Mononuclear cell (primary cell): ENCODE measurements at regions not wholly inside any gene's neighbourhood (a gene's known extent, or its start where the extent isn't known, plus 50 kb on each side); places are given as distances from the start of the nearest gene placed in this dataset.

Experiments
- H3K27me3 ChIP-seq: 2 replicates; pipeline ENCODE4 v1.6.0; 2011; ENCODE audit warnings: low read length, control low read depth; ENCODE audit not compliant: insufficient read depth
- H3K4me1 ChIP-seq: 2 replicates; pipeline ENCODE4 v1.5.1; 2011; ENCODE audit warnings: mild to moderate bottlenecking, low read length, control low read depth; ENCODE audit not compliant: insufficient read depth
- H3K4me3 ChIP-seq: 2 replicates; pipeline ENCODE4 v1.5.1; 2011; ENCODE audit warnings: mild to moderate bottlenecking, low read length, moderate library complexity
- H3K9me3 ChIP-seq: 2 replicates; pipeline ENCODE4 v1.5.1; 2011; ENCODE audit warnings: low read depth, mild to moderate bottlenecking, control low read depth, low read length

DNA sequence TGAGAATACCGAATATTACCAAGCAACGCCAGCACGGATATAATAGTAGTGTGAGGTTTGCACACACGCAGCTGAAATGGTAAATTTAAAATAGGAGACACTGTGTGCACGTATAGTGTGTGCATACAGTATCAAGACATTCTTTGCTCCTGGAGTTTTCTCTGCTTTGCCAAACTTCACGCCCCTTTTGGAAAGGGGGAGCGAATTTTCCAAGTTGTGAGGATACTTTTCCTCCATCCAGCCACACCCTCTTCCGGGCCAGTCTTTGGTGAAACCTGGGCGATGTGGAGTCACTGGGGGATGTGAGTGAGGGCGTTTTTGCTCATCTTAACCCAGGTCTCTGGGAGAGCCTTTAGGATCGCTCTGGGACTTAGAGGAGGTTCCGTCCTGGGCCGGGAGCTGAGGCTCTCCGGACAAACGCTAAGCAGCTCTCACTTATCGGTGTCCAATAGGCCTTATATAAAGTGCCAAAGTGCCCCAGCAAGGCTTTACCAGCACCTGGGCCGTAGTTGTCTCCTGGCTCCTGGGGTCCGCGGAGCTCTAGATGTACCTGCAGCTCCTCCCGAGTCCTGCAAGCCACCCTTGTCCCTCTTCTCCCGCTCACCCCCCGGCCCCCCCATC lies 160.0 kb upstream of the MKI67 start:
- Histone ChIP-seq H3K4me1 (no peaks in the 10 kb centered on the region), H3K9me3 (no peaks in the 10 kb centered on the region), H3K4me3 (no peak overlapping the region), H3K27me3 (peaks cover 37% of the 10 kb centered on the region)

DNA sequence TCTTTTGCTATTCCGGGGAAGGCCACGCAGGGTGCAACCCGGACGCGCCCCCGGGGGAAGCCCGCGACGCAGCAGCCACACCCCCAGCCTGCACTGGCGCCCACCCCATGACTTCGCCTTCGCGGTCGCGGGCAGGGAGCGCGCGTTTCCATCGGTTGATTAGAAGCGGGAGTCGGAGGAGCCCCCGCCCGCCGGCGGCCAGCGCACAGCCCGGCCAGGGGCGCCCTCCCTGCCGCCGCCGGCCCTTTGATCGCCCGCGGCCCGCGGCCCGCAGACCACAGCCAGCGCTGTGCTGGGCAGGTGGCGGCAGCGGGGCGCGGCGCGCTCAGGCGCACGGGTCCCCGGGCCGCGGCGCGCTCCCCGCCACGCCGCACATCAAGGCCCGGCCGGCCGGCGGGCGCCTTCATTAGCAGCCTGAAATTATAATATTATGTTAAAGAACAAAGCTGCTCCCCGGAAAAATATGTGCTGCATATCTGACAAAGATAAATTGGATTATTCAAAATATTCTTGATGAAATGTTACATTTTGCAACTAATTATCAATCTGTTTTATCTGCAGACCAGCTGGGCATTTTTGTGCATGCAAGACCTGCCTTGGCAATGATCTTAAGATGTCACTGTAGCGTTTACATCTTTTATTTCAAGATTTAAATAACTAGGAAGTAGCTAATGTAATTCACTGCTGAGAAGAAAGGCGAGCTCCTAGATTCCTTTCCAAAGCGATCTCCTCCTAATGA lies 160.7 kb upstream of the MKI67 start:
- peaks cover 37% of the 10 kb centered on the region for H3K27me3 ChIP-seq
- H3K4me3 ChIP-seq, result no peak overlapping the region
- H3K9me3 ChIP-seq, result no peaks in the 10 kb centered on the region
- no peaks in the 10 kb centered on the region for H3K4me1 ChIP-seq

DNA sequence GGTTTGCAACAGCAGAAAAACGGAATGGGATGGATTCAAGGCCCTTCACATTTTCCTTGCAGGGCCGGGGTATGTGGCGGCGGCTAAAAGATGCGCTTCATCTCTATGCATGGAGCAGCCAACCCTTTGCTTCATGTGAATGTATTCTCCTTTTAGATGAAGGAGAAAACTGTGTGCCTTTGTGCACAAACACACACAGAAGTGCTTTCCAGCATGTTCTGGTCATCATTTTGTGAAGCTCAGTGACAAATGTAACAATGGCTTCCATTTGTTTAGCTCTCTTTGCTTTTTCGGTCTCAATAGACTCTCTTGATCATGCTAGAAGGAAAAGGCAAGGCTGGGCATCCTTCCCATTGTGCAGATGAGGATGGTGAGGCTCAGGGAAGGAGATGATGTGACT lies 161.7 kb upstream of the MKI67 start:
- H3K4me1 ChIP-seq, result no peaks in the 10 kb centered on the region
- no peak overlapping the region for H3K4me3 ChIP-seq
- H3K27me3 ChIP-seq, result peaks cover 37% of the 10 kb centered on the region
- H3K9me3 ChIP-seq, result no peaks in the 10 kb centered on the region

DNA sequence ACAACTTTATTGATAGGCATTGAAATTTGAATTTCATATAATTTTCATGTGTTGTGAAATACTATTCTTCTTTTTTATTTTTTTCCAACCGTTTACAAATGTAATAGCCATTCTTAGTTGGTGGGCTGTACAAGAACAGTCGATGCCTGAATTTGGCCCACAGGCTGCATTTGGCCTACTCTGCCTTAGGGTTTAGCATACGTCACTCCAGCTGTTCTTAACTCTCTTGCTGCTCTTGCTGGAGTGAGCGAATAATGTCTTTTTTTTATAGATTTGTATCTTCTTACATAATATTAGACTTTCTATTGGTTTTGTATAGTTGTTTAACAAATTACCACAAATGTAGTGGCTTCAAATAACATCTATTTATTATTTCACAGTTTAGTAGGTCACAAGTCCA lies 163.4 kb upstream of the MKI67 start:
- Histone ChIP-seq H3K4me3 (no peak overlapping the region), H3K9me3 (no peaks in the 10 kb centered on the region), H3K4me1 (no peaks in the 10 kb centered on the region), H3K27me3 (peaks cover 37% of the 10 kb centered on the region)

DNA sequence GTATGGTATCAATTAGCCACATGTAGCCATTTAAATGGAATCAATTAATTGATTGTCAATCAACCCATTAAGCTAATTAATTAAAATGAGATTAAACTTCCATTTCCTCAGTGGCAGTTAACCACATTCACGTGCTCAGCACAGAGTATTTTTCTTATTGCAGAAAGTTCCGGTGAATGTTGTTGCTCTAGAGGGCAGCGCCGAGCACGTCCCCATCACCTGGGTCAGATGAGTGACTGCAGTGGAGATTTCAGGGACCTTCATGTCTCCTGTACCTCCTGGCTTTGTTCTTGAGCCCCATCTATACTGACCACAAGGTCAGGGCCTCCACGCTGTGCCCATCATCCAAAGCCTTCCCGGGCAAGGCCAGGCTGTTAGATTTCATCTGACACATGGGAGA lies 168.8 kb upstream of the MKI67 start:
- Histone ChIP-seq H3K4me1 (no peaks in the 10 kb centered on the region), H3K27me3 (no peaks in the 10 kb centered on the region), H3K4me3 (no peak overlapping the region), H3K9me3 (no peaks in the 10 kb centered on the region)

DNA sequence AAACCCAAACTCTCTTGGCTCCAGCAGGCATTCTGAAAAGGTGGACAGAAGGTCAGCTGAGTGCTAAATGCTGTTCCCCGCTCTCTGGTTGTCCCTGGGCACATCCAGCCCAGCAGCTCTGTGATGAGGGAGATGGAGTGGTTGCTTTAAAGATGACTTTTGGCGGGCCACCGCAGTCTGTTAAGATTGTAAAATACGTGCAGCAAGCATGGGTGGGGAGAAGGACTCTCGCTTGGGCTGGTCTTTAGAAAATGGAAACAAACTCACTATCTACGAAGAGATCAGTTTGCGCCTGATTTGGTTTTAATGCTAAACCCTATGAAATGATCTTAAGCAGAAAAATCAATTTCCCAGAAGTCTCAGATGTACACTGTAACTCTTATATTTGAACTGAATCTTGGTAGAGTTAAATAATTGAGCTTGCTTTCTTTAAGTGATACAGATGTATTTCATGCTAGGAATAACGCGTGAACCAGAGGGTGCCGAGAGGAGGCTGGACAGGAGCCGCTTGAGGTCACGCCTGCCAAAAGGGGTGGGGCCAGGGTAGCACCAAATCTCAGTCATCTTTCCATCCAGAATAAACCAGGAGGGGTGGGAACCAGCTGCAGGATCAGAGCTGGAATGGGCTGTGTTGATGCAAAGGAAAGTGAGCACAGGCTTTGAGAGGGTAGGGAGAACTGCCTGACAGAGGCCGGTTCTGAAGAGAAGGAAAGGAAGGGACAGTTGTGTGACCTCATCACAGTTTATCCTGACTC lies 170.2 kb upstream of the MKI67 start:
- Histone ChIP-seq H3K4me1 (no peaks in the 10 kb centered on the region), H3K9me3 (no peaks in the 10 kb centered on the region), H3K27me3 (no peaks in the 10 kb centered on the region), H3K4me3 (no peak overlapping the region)

DNA sequence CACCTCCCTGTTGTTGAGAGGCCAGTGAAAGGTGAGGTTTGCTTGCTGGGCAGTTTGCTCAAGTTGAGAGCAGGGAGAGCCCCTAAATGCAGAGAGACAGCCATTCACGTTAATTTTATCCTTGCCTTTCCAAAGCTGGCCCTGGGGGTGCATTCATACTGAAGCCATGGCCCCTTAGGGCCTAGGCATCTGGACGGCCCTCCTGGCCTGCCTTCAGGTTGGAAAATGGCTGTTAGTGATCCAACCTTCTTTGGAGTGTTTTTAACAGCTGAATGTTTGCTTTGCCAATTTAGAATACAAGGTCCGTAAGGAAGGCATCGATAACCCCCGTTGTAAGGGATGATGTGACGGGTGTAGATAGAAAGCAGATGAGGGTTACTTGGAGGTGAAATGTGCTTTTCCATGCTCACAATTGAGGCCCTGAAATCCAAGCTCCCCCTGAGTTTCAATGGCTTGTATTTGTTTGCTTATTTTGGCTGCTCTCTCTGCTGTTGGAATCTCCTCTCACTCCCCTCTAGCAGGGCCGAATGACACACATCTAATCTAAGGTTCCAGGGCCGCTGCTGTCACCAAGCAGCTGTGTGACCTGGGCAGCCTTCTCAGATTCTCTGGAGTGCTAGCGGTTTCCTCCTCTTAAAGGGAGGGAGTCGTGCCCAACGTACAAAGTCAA lies 171.6 kb upstream of the MKI67 start:
- Histone ChIP-seq H3K4me3 (no peak overlapping the region), H3K4me1 (no peaks in the 10 kb centered on the region), H3K9me3 (no peaks in the 10 kb centered on the region), H3K27me3 (no peaks in the 10 kb centered on the region)

DNA sequence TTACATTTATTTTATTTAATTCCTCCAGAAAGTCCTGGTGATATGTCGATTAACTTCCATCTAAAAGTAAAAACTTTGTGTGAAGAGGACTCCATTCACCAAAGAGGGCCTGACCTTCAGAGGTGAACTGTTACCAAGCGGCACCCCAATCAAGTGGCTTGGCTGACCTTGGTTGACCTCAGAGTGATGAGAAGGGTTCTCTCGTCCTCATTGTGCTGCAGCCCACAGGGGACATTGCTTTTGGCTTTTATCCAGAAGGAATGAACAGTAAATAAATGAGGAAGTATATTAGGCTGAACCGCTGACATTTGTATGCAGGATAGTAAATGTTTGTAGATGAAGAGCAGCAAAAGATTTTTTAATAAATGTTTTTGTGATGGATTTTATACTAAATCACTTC lies 172.4 kb upstream of the MKI67 start:
- H3K9me3 ChIP-seq, result no peaks in the 10 kb centered on the region
- H3K27me3 ChIP-seq, result no peaks in the 10 kb centered on the region
- no peaks in the 10 kb centered on the region for H3K4me1 ChIP-seq

DNA sequence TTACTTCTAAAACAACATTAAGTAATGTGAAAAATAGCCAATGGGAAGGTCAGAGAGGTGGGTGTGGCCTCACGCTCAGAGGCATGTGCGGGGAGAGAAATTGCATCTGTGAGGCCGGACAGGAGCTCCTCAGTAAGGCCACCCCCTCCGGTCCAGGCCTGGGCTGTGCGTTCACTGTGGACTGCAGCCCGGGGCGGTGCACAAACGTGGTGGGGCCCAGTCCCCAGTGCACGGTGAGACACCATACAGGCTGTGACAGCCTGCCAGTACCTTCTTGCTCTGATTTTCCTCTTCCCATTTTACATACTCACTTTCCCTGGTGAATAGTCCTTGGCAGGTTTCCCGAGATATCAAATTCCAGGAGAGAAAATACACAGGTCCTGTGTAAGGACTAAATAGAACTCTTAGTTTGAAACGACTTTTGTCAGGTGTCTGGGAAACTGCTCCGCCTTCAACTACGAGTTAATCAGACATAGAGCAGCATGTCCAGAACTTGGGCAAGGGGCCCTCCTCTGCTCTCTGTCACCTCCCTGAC lies 174.1 kb upstream of the MKI67 start:
- H3K27me3 ChIP-seq, result no peaks in the 10 kb centered on the region
- no peak overlapping the region for H3K4me3 ChIP-seq
- no peaks in the 10 kb centered on the region for H3K9me3 ChIP-seq
- H3K4me1 ChIP-seq, result no peaks in the 10 kb centered on the region

More for the DNA sequence above, 172.4 kb upstream of the MKI67 start:
- H3K4me3 ChIP-seq, result no peak overlapping the region

DNA sequence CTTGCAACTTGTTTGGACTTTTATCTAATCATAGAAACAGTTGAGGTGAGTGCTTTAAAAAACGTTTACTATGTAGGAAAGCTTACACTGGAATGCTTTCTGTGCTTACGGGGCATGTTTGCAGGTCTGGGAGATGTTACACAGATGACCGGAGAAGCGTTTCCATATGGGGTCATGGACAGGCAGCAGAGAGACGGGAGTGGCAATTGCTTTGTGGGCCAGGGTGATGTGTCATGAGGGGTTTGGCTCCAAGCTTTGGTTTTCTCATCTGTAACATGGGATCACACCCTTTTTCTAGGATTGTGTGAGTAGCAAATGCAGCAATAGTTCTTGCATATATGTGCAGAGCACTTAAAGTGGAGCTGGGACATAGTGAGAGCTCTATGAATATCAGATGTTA lies 174.8 kb upstream of the MKI67 start:
- no peak overlapping the region for H3K4me3 ChIP-seq
- H3K9me3 ChIP-seq, result no peaks in the 10 kb centered on the region
- H3K4me1 ChIP-seq, result no peaks in the 10 kb centered on the region
- H3K27me3 ChIP-seq, result no peaks in the 10 kb centered on the region

DNA sequence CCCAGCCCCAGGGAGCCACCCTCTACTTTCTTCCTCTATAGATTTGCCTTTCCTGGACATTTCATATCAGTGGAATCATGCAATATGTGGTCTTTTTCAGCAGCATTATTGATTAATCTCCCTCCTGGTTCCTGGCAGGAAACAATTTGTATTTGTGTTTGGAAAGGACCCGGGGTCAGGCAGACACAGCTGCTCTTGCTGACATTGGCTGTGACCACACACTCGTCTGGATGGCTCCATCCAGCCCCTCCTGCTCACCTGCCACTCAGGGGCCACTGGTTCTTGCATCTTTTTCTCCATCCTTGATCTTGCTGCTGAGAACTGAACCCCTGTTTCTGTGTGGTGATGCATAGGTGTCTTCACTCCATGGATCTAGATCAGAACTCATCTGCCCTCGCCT lies 176.6 kb upstream of the MKI67 start:
- Histone ChIP-seq H3K4me3 (no peak overlapping the region), H3K4me1 (no peaks in the 10 kb centered on the region), H3K9me3 (no peaks in the 10 kb centered on the region), H3K27me3 (no peaks in the 10 kb centered on the region)

DNA sequence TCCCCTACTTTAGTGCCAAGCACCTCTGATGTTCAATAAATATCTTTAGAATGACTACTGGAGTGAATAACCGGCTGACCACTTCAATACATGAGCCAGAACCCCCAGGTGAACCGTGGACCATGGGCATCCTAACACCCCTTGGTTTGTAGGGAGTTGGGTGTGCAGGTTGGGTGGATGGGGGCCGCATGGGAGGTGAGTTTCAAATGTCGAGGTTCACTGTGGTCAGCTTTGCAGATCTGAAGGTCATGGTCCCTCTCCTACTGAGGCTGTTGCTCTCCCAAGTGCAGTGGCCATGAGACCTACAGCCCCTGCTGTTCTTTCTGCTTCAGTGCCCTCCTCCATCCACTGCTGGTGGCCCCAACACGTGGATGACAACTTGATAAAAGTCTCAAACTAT lies 178.0 kb upstream of the MKI67 start:
- no peaks in the 10 kb centered on the region for H3K9me3 ChIP-seq
- H3K4me1 ChIP-seq, result no peaks in the 10 kb centered on the region
- no peak overlapping the region for H3K4me3 ChIP-seq
- no peaks in the 10 kb centered on the region for H3K27me3 ChIP-seq

DNA sequence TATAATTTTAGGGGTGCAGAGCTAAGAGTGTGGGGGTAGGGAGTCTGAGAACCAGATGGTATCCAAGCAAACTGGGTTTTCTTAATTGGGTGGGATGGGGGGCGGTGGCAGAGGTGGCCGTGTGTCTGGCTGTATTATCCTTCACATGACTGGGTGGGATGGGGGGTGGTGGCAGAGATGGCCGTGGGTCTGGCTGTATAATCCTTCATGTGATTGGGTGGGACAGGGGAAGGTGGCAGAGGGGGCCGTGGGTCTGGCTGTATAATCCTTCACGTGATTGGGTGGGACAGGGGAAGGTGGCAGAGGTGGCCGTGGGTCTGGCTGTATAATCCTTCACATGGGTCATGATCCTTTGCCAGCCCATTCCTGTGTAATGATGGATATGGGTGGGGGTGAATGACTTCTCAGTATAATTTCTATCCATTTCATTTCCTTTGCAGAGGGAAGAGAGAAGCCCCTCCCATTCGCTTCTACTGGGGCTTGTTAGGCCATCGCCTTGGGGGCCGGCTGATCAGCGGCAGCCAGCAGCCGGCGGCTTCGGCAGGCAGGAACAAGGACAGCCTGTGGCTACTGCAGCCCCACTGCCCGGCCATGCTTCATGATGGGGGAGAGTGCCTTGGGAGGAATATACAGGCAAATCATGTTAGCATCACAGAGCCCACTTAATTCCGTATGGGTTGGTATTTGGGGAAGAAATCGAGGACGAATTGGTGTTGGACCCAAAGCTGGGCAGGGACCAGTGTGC lies 179.6 kb upstream of the MKI67 start:
- H3K27me3 ChIP-seq, result no peaks in the 10 kb centered on the region
- no peak overlapping the region for H3K4me3 ChIP-seq
- no peaks in the 10 kb centered on the region for H3K9me3 ChIP-seq
- no peaks in the 10 kb centered on the region for H3K4me1 ChIP-seq

DNA sequence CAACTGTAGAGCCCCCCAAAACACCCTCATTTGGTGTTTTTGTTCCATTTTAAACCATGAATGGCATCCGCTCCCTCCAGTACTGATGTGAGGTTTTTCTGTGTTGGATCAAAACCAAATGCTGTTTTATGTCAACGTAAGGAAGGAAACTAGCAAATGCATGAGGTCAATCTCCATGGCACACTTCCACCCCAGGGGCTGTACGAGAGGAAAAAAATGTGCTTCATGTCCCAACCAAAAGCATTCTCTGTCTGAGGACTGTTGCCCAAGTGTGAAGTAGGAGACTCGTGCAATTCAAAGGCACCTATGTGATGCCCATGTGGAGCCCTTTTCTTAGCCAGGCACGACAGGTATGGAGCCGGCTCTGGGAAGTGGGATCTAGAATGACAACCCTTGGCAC lies 180.3 kb upstream of the MKI67 start:
- no peak overlapping the region for H3K4me3 ChIP-seq
- H3K4me1 ChIP-seq, result no peaks in the 10 kb centered on the region
- no peaks in the 10 kb centered on the region for H3K9me3 ChIP-seq
- H3K27me3 ChIP-seq, result no peaks in the 10 kb centered on the region
